HepG2 (cell line): ENCODE measurements at regions not wholly inside any gene's neighbourhood (a gene's known extent, or its start where the extent isn't known, plus 50 kb on each side); places are given as distances from the start of the nearest gene placed in this dataset.
"Not testable (repeated sequence)": the region's sequence is repeated elsewhere in the genome, so short reads cannot be mapped to it uniquely, and the experiment has no call there.

Source experiments
- ATAC-seq: fragments of 200-7000 bp; cut with Tn5 transposase; 3 replicates; pipeline ENCODE4 v1.9.1; 2020; ENCODE audit warnings: mild to moderate bottlenecking, moderate library complexity
- BruUV-seq: library from RNA; stranded (reverse); fragments of 400-500 nt; replicated peaks from 2 replicates; lab custom pipeline; 2021; lab: Mats Ljungman, UMichigan
- CTCF ChIA-PET: fragments of 300-600 bp; formaldehyde crosslinking; extraction: SDS; loops from one replicate; lab custom pipeline; 2021; ENCODE audit warnings: low total read pairs, inconsistent platforms, low intra/inter-chr PET ratio; lab: Yijun Ruan, JAX
- POLR2A ChIA-PET: fragments of 350-600 bp; sonication (Branson Sonifier 250); formaldehyde crosslinking; loops from one replicate; lab custom pipeline; 2020; ENCODE audit warnings: antibody characterized with exemption, inconsistent platforms; lab: Yijun Ruan, JAX
- DNase-seq: peaks from one replicate; pipeline ENCODE4 v3.0.0-alpha.2; 2015; ENCODE audit warnings: low spot score
- FAIRE-seq: peaks from 3 replicates; lab custom pipeline; 2011; peaks lifted over from hg19 to GRCh38; lab: Jason Lieb, UNC
- H2AFZ ChIP-seq: one replicate; pipeline ENCODE4 v1.6.1; 2011; ENCODE audit warnings: low read length, inconsistent platforms
- H3K27ac ChIP-seq: fragments of 300-600 bp; 3 replicates; pipeline ENCODE4 v1.8.0; 2011; ENCODE audit warnings: mixed run types, mild to moderate bottlenecking, mixed read lengths, low read length, inconsistent platforms; ENCODE audit not compliant: insufficient read depth; ENCODE audit errors: extremely low read length
- H3K27me3 ChIP-seq, 2 experiments: fragments of 200-600 bp in 1 of 2; 2 replicates in 1 of 2; 3 replicates in 1 of 2; pipeline versions ENCODE4 v1.6.0 to v1.8.0; 2011; ENCODE audit warnings: low read length in 2 of 2, mild to moderate bottlenecking in 2 of 2, moderate library complexity in 2 of 2, inconsistent platforms in 1 of 2; ENCODE audit not compliant: insufficient read depth in 2 of 2, control insufficient read depth in 1 of 2
- H3K36me3 ChIP-seq, 2 experiments: fragments of 200-600 bp in 1 of 2; replicated peaks in 1 of 2; 2 replicates in 1 of 2; 3 replicates in 1 of 2; pipeline versions ENCODE4 v1.5.1 to v1.8.0; 2011; ENCODE audit warnings: low read length in 2 of 2, inconsistent platforms in 1 of 2; ENCODE audit not compliant: insufficient read depth in 2 of 2, control insufficient read depth in 1 of 2
- H3K4me1 ChIP-seq: 2 replicates; pipeline ENCODE4 v1.5.1; 2012; ENCODE audit warnings: low read length, inconsistent platforms; ENCODE audit not compliant: insufficient read depth
- H3K4me2 ChIP-seq: 2 replicates; pipeline ENCODE4 v1.6.0; 2011; ENCODE audit warnings: low read depth, low read length, inconsistent platforms
- H3K4me3 ChIP-seq, 3 experiments: fragments of 200-600 bp in 1 of 3; sonication (generic), shearing (Covaris generic) in 1 of 3; replicated peaks in 1 of 3; 2 replicates each; pipeline ENCODE4 v1.5.1; 2011 to 2016; ENCODE audit warnings: low read length in 3 of 3, inconsistent platforms in 2 of 3, low read depth in 2 of 3, mild to moderate bottlenecking in 2 of 3, control low read depth in 1 of 3, mixed read lengths in 1 of 3; ENCODE audit not compliant: insufficient read depth in 1 of 3
- H3K79me2 ChIP-seq: one replicate; pipeline ENCODE4 v1.6.1; 2011; ENCODE audit warnings: low read length, inconsistent platforms; ENCODE audit not compliant: insufficient read depth
- H3K9ac ChIP-seq: 2 replicates; pipeline ENCODE4 v1.6.0; 2011; ENCODE audit warnings: mild to moderate bottlenecking, low read depth, low read length, inconsistent platforms; ENCODE audit not compliant: insufficient read depth
- H3K9me3 ChIP-seq: 2 replicates; pipeline ENCODE4 v1.5.1; 2012; ENCODE audit warnings: mild to moderate bottlenecking, low read length
- H4K20me1 ChIP-seq: 2 replicates; pipeline ENCODE4 v1.6.0; 2011; ENCODE audit warnings: inconsistent platforms, mild to moderate bottlenecking, low read length, moderate library complexity; ENCODE audit not compliant: insufficient read depth
- ZNF652 ChIP-seq: IDR thresholded peaks from 2 replicates; pipeline ENCODE4 v1.6.1; 2016; ENCODE audit warnings: low read depth, borderline replicate concordance
- whole genome bisulfite sequencing: methylation state at CpG from one replicate; pipeline ENCODE4 v1.1.6; 2017; ENCODE audit warnings: low lambda C conversion rate; 5-methylcytosine and 5-hydroxymethylcytosine counted together
- in situ Hi-C: cut with HindIII; loops from 2 replicates; pipeline ENCODE4 v1.10.0; 2017; ENCODE audit warnings: low pct_unique_long_range_greater_than_20kb; ENCODE audit not compliant: extremely low pct_ligation_motif_present
- intact Hi-C: fragments of 100-400 bp; cut with micrococcal nuclease; formaldehyde crosslinking; loops from one replicate; pipeline ENCODE4 v1.10.0; 2022; ENCODE audit not compliant: unreplicated experiment
- TF ChIP-seq, protein P1 (sequence below): IDR thresholded peaks from 2 replicates; pipeline ENCODE4 v1.4.0; 2020; ENCODE audit warnings: mild to moderate bottlenecking, missing genetic modification reagents

DNA sequence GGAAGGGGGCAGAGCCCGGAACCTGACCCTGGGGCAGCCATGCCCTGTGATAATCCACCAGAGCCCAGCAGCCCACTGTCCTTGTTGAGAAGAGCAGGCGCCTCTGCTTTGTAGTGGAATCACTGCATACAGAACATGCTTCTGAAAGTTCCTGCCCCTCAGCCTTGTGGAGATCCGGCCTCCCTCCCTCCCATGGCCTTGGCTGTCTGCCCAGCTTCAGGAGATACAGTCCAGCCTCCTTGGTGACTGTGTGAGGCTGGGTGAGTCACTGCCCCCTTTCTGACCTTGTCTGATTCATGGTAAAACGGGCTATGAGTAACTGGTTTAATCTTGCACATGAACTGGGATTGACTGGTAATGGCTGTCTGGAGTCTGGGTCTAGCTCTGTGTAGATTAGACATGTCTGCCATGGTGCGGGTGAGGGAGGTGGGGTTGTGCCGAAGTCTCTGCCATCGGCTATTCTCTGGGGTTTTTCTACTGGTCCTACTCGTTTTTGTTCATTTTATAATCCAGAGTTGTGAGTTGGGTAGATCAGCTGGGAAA lies 144.0 kb upstream of the ZNF469 start (continued):
- TF ChIP-seq, protein P1, sequence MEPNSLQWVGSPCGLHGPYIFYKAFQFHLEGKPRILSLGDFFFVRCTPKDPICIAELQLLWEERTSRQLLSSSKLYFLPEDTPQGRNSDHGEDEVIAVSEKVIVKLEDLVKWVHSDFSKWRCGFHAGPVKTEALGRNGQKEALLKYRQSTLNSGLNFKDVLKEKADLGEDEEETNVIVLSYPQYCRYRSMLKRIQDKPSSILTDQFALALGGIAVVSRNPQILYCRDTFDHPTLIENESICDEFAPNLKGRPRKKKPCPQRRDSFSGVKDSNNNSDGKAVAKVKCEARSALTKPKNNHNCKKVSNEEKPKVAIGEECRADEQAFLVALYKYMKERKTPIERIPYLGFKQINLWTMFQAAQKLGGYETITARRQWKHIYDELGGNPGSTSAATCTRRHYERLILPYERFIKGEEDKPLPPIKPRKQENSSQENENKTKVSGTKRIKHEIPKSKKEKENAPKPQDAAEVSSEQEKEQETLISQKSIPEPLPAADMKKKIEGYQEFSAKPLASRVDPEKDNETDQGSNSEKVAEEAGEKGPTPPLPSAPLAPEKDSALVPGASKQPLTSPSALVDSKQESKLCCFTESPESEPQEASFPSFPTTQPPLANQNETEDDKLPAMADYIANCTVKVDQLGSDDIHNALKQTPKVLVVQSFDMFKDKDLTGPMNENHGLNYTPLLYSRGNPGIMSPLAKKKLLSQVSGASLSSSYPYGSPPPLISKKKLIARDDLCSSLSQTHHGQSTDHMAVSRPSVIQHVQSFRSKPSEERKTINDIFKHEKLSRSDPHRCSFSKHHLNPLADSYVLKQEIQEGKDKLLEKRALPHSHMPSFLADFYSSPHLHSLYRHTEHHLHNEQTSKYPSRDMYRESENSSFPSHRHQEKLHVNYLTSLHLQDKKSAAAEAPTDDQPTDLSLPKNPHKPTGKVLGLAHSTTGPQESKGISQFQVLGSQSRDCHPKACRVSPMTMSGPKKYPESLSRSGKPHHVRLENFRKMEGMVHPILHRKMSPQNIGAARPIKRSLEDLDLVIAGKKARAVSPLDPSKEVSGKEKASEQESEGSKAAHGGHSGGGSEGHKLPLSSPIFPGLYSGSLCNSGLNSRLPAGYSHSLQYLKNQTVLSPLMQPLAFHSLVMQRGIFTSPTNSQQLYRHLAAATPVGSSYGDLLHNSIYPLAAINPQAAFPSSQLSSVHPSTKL (CRISPR knock-in tag), result peak; percentile 86

DNA sequence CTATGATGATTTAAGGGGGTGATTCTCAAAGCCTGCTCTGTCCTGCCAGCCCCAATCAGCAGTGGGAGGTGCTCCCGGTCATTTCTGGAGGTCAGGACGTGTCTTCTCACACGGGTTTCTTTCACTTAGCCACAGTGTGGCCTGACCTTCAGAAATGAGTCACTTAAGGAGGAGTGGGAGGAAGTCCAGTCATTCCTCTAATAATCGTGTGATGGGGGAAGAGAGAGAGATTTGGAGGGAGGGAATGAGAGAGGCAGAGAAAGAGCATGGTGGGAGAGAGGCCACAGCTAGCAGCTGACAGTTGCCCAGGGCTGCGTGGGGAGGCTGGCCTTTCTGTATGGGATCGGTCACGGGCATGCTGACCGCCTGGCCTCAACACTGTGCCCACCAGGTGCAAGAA lies 142.6 kb upstream of the ZNF469 start:
- FAIRE-seq, H3K9me3 ChIP-seq, H3K27me3 ChIP-seq, H3K79me2 ChIP-seq, POLR2A ChIA-PET, ATAC-seq, H3K4me2 ChIP-seq, H3K36me3 ChIP-seq, H3K9ac ChIP-seq, H2AFZ ChIP-seq, DNase-seq, H3K4me3 ChIP-seq, CTCF ChIA-PET, in situ Hi-C loops, H4K20me1 ChIP-seq, BruUV-seq, H3K27ac ChIP-seq, intact Hi-C loops: not testable (repeated sequence)
- H3K4me1 ChIP-seq, result peaks cover 58% of the 10 kb centered on the region
- WGBS, result 51% methylated on average over 8 of the region's 8 CpGs

DNA sequence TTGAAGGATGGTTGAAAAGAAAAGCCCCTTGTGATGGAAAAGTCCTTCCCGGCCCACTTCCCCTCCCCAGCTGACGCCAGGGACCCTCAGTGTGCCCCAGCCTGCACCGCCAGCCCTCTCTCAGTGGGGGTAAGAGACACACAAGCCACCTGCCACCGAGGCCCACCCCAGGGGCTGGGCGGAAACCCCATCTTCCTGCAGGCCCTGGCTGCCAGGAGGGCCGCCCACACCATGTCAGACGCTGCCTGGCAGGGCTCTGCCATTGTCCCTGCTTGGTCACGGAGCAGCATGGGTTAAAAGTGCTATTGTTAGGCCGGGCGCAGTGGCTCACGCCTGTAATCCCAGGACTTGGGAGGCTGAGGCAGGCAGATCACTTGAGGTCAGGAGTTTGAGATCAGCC lies 142.0 kb upstream of the ZNF469 start:
- H2AFZ ChIP-seq, intact Hi-C loops, H3K9ac ChIP-seq, H3K4me3 ChIP-seq, H4K20me1 ChIP-seq, H3K4me2 ChIP-seq, DNase-seq, H3K79me2 ChIP-seq, H3K36me3 ChIP-seq, H3K27ac ChIP-seq, FAIRE-seq, BruUV-seq, H3K9me3 ChIP-seq, ATAC-seq, in situ Hi-C loops, POLR2A ChIA-PET, H3K27me3 ChIP-seq, CTCF ChIA-PET: not testable (repeated sequence)
- H3K4me1 ChIP-seq, result peaks cover 58% of the 10 kb centered on the region
- TF ChIP-seq ZNF652, result 0 out of 2 replicates have a peak, but pooled peaks have one; percentile 20
- WGBS, result 71% methylated on average over 4 of the region's 11 CpGs
